ENCODE measurements at regions not wholly inside any gene's neighbourhood (a gene's known extent, or its start where the extent isn't known, plus 50 kb on each side); places are given as distances from the start of the nearest gene placed in this dataset.

DNA sequence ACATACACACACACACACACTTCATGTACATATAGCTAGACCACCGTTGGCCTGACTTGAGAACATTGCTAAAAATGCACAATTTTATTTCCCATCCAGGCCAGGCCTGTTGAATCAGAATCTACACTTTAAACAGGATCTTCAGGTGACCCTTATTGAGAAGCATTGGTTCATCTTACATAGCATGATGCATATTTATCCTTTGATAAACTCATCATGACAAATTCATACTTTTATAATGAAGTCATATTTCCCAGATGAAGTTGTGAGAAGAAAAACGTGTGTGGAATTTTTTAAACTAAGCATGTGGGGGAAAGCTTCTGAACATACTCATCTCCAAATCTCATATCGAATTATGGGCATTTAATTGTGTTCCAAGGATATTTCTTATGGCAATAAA lies 877.7 kb downstream of the MRPL39 start:
- DNase-seq (ENCODE audit: low spot score) = no peak

DNA sequence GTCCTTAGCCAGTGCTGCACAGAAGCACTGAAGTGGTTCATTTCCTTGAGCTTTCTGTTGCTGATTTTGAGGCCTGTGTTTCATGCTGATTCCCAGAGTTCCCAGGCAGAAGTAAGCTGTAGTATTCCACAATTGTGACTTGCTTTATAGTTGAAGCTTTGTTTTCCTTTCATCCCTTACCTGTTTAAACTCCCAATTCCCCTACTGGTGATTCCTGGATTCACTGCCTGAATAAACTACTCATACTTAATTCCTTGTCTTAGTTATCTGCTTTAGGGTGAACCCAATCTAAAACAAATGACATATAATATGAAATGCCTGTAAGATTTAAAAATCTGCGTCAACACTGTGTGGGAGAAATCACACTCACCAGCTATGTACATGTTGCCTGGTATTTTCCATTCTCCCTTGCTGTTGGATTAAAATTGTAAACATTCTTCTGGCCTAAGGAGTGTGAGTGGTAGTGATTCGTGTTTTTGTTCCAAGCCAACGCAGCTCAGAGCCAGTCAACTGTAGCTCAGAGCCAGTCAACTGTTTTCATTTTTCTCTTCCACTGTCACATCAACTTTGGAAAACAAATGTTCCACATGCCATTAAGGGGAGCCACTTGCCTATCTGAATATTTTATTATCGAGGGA lies 879.4 kb downstream of the MRPL39 start:
- DNase-seq (ENCODE audit: low spot score) = no peak

DNA sequence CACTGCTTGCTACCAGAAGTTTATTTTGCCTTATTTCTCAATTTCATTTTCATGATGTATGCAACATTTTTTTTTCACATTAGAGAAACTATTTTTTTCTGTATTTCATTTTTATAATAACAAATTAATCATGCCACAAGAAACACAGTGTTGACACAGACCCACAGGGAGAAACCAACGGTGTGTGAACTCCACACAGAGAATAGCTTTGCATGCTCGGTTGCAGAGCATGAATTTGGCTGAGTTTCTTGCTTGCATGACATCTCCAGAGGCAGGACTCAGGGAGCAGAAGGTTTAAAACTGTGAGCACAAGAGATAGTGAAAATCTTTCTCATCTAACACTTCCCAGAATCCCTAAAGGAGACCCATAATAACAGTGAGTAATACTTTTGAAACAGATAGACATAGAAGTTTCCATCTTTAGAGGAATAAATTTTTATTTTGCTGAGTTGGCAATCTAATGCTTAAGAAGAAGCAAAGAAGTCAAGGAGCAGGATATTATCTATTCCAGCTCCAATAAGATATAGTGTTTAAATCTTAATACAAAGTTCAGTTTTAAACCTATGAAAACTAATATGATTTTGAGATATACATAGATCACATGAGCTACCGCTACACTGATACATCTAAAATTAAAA lies 890.9 kb downstream of the MRPL39 start:
- DNase-seq (ENCODE audit: low spot score) = no peak

DNA sequence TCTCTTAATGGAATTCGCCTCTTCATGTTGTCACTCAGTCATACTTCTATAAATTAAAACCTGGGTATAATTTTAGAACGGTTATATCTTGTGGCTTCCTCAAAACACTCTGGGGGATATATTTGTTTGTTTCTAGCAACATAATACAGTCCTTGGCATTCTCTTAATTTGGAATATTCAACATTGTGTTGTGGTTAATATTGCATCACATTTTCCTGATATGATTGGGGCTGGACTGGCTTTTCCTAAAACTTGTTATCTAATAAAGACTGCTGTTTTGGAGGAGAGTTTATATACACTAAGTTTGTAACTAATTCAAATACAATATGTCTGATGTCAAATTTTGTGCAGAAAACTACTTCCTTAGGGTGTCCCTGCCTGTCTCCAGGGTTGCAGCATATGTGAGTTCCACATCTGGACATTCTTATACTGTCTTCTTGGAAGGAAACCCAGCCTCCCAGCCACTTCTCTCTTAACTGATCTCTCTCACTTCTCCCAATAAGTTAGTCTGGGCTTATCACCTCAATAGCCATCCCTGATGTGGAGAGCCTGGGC lies 892.6 kb downstream of the MRPL39 start:
- no peak for DNase-seq (ENCODE audit: low spot score)

DNA sequence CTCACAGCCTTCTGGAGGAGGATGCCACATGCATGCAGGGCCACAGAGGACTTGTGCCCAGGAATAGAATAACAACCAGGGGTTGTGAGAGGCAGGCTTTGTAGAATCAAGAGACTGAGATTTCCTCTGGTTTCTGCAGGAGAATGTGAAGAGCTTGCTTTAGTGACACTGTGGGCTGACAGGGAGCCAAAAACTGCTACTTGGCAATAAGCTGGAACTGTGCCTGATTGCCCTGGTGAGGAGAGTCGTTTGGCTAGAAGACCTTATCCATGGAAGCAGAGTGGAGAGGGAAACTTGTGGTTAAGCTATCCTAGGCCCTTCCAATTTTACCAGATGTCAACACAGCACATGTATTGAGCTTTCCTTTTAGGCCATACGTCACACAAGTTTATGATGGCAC lies 902.1 kb downstream of the MRPL39 start:
- no peak for DNase-seq (ENCODE audit: low spot score)

DNA sequence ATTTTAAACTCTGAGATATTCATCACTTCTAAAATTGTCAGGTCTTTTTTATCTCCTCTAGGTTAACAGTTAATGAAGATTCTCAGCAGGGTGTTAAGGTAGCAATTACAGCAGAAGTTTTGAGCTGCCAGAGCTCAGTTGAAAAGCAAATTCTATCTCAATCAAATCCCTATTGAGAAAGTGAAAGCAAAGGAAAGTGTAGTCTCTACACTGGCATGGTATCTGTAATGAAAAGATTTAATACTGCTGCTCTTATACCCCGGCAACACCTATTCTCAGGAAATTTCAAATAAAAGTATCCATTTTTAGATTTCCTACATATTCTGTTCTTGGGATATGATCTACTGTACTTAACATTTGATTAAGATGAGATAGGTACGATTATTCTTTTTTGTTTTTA lies 913.5 kb downstream of the MRPL39 start:
- DNase-seq (ENCODE audit: low spot score) = no peak

DNA sequence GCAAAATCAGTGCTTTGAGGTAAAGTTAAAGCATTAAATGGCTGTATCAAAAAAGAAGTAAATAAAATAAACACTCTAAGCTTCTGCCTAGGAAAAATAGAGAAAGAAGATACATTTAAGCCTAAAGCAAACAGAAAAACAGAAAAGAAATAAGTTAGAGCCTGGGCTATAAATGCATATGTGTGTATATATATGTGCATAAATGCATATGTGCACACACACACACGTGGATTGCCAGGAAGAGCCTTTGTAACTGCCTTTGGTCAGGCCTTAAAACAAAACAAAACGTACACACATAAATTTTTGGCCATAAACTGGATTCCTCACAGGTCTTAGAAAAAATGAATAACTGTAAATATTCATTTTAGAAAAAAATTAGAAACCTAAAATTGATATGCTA lies 925.8 kb downstream of the MRPL39 start:
- DNase-seq (ENCODE audit: low spot score) = no peak

DNA sequence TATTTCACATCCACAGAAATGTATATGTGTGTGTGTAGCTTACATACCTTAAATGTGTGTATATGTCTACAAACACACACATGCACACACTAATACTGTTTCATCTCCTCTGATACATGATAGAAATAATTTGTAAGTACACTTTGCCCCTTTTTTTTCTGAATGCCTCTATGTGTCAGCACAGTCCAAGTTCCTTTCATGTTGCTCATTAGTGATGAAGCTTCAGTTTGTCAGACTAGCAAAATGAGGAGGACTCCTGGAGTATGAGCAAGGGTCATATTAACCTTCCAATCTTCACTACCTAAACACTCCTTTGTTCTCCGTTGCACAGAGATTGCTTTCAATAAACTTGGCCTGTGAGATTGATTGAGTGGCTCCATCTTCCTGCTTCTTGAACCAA lies 935.4 kb downstream of the MRPL39 start:
- no peak for DNase-seq (ENCODE audit: low spot score)

DNA sequence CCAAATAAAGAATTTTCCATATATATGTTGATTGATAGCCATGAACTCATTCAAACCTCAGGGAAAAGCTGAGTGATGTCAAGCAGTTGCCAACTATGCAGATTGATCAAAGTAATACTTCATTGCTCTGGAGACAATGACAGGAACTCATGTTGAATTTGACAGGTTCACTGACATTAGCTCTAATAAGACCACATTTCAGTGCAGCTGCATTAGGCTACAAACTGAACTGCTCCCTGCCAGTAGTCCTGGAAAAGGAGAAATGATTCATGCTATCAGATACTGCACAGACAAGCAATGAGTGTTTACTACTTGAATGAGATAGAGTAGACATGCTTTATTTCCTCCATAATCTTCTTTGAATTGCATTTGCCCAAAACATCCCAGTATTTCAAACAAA lies 948.4 kb downstream of the MRPL39 start:
- DNase-seq (ENCODE audit: low spot score) = no peak

DNA sequence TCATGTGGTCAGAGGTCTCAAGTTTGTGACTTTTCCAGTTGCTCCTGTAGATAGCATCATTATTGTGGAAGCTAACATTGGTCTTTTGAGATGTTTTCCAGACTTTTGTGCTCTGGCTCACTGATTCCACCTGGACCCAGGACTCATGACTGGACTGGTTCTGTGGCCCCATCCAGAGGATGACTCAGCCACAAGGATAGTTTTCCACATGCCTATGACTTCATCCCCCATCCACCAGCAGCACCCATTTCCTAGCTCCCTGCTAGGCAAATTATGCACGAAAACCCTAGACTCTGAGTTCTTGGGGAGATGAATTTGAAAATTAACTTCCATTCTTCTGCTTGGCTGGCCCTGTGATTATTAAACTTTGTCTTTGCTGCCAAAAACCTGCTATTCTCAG lies 949.3 kb downstream of the MRPL39 start:
- DNase-seq (ENCODE audit: low spot score) = no peak

DNA sequence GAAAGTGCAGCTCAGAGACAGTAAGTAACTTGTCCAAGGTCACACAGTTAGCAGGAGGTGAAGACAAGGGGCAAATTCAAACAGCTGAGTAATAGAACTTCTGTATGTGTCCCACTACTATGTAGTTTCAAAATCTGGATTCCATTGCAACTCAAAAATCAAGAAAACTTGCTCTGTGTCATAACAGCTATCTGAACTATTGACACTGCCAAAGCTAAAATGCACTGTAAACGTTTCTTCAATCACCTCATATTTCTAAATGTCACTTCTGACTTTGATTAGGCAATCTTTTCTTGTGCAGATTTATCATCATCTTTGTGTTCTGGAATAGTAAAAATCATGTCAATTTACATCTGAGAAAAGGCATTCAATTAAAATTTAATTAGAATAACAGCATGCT lies 957.6 kb downstream of the MRPL39 start:
- DNase-seq (ENCODE audit: low spot score) = no peak

DNA sequence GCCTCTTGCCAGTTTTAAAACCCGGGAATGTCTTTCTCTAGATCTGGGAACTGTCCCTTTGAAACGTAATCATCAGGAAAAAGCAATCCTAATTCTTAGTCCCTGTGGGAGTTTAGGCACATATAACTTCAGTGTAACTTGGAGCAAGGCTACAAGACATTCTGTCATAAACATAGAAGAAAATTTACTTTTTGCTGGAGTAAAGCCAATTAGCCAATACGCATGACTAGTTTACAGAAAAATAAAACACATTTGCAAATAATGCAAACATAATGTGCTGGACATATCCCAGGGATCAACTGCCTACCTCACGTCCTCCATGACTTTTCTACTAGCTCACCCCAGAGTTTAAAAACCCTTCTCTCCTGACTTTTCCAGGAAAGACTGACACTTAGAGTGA lies 970.6 kb downstream of the MRPL39 start:
- DNase-seq (ENCODE audit: low spot score) = no peak

DNA sequence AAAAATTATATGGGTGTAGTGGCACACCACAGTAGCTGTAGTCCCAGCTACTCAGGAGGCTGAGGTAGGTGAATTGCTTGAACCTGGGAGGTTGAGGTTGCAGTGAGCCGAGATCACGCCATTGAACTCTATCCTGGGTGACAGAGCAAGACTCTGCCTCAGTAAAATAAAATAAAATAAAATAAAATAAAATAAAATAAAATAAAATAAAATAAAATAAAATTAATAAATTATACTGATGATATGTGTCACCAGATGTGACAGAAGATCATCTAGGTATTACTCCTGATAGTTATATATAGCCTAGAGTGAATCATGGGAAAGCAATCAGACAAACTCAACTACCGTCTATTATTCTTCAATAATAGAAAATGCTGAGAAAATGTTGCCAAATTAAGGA lies 972.5 kb downstream of the MRPL39 start:
- DNase-seq (ENCODE audit: low spot score) = no peak

DNA sequence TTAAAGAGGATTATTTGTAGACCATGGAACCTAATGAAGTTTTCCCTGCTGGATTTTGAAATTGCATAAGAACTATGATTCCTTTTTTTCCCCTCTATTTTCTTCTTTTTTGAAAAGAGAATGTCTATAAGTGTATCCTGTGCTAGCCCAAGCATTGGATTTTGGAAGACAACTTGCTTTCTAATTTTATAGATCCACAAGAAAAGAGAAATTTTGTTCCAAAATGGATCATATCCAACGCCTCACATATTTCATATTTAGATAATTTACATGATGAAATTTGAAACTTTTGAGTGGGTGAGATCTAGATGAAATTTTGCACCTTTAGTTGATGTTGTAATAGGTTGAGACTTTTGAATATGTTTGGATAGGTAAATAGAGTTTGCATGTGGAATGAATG lies 978.7 kb downstream of the MRPL39 start:
- DNase-seq (ENCODE audit: low spot score) = no peak

DNA sequence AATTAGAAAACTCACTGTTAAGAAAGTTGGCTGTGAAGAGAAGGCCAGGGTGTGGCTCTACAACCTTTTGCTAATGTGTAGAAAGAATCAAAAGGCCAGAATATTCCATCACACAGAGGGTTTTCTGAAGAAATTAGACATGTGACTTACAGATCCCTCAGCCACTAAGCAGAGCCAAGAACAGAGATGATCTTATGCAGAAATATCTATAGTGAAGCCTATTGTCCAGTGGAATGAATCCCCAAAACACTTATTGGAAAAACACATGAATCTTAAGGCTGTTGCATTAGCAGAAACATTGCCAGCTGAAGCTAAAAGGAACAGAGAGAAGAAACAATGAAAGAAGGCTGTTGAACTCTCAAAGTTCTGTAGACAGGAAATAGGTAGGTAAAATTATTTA lies 979.2 kb downstream of the MRPL39 start:
- DNase-seq (ENCODE audit: low spot score) = no peak

DNA sequence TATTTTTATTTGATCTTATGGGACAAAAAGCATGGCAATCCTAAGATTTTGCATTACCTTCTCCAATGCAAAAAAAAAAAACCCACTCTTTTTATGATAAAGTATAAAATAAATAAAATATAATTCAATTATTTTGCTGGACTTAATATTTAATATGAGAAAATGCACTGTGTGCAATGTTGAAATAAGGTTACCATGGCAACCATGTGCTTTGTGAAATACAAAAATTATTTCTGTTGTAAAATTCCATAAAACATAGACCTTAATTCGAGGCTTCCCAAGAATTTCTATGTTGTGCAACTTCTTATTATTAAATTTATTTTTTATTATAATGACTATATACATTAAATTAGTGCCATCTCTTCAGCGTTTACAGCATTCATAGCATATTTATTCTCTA lies 989.5 kb downstream of the MRPL39 start:
- no peak for DNase-seq (ENCODE audit: low spot score)

DNA sequence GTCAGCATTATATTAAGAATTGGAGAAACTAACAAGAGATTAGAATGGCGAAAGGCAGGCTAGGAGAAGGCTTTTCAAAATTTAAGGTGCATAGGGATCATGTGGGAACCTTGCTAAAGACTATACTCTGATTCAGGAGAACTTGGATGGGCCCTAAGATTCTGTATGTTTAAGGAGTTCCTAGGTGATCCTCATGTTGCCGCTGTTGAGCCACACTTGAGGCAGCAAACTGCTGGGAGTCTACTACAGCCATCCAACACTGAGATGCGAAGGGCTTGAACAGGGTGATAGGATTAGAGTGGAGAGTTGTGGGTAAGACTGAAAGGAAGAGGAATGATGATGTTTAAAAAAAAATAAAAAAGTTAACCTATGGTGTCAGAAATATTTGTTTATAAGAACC lies 1013.2 kb downstream of the MRPL39 start:
- peak; percentile 0 for DNase-seq (ENCODE audit: low spot score)

DNA sequence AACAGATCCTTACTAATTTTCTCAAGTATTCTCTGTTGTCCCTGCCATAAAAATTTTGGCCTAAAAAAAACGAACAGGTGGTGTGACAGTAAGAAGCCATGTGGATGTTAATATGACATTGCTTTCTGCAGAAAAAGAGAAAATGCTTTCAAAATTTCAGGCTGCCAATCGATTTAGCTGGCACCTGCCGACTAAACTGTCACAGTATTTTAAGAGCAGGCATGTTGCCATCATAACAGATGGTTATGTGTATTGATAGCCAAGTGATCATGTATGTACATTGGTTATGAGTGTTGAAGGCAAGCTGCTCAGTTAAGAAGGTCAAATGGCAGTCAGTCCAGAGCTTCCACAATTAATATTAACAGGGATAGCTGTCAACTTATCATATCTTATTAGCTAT lies 1017.0 kb downstream of the MRPL39 start:
- no peak for DNase-seq (ENCODE audit: low spot score)

DNA sequence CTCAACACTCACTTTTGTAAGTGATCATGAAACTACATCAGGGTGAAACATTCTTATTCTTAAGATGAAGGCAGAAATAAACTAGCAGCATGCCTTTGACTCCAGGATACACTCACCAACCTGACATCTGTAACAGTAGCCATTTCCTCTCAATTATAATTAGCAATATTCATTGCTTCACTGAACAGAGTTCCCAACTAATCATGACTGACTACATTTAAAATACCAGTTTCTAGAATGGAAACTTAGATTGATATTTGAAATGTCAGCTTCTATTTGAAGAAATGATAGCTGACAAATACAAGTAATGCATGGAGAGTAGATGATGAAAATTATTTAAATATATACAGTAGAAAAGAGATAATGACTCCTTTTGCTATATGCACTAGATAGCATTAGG lies 1023.8 kb downstream of the MRPL39 start:
- DNase-seq (ENCODE audit: low spot score) = no peak

DNA sequence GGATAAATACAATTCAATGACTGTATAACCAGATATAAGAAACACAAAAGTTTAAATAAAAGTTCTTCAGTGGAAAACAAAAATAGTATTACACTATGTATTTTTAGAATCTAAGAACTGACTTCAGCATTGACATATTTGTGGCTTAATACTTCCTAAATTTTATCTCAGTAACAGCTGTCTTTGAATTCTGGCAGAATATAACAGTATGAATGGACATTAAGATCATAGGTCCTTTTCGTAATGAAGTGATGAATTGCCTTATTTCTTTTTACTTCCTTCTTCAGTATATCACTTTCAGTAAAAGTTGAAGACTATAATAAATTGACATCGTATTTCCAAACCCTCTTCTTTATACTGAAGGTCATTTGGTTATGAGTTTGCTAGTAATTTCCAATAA lies 1030.0 kb downstream of the MRPL39 start:
- no peak for DNase-seq (ENCODE audit: low spot score)

DNA sequence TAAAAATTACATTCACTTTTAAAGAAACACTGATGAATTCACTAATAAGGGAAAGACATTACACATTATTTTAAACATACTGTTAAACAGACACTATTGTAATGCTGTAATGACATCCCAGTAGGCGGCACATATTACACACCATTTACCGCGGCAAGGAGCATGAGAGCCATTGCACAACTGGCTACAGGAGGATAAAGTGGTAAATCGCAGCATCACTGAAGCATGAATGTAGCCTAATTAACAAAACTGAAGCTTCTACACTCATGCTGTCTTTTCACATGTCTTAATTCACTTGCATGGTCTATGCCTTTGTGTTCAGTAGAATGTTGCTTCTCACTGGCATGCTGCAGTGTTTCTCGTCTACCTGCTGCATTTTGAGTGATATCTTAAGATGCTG lies 1046.0 kb downstream of the MRPL39 start:
- DNase-seq (ENCODE audit: low spot score) = no peak

DNA sequence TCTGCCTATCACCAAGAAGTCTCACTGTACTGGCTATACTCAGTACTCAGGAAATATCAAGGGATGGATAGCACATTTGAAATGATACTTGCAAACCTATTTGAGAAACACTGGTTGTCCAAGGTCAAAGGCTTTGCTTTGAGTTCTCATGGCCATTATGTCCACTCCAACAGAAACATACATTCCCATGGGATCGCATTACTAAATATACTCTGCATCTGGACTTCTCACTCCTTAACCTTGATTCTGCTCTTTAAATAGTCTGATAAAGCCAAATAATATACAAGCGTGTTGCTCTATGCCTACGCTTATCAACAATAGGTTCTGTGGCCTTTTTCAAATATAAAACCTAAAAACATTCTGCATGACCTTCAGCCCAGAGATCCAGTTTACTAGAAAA lies 1054.8 kb downstream of the MRPL39 start:
- DNase-seq (ENCODE audit: low spot score) = no peak

DNA sequence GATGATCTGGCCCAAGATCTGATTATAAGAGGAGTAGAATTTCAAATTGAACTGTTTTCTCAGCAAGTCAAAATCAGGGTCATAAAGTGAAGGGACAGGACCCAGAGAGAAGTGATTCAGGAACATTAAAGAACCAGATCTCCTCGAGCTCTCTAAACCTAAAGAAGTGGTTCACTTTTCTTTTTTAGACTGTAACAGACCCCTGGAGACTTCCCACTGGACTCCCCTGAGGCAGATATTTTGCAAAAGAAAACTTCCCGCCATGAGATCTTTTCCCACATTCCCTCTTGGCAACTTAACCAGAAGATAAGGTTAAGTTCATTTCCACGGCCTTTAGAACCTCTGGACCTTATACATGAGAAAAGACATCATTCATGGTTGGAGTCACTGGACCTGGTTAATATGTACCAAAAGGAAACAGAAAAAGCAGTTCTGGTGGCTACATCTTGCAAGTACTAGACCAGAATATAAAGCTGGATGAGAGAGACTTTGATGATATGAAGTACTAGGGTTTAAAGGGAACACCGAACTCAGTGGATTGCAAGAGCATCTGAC lies 1061.4 kb downstream of the MRPL39 start:
- no peak for DNase-seq (ENCODE audit: low spot score)

All from HuH-7 (cell line).